ENCODE measurements at regions not wholly inside any gene's neighbourhood (a gene's known extent, or its start where the extent isn't known, plus 50 kb on each side); places are given as distances from the start of the nearest gene placed in this dataset.
A peak's percentile ranks its signal among the peaks of the same experiment; 100 is the strongest.

DNA sequence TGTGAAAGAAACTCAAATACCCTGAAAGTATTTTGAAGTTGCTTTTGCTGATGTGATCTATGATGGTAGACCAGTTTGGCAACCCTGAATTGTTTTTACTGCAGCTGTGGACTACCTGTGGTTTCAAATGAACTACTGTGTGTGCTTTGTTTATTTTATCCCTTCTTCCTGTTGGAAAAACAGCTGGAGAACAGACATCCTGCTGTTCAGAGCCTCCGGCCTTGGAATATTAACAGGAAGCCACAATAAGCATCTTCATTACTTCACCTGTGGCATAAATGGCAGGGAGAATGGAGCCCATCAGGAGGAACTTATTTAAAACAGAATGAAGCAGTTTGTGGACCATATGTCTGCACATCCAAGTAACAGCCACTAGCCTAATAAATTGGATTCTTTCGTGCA, 104.8 kb downstream of the DUSP6 start:
- H3K36me3 ChIP-seq (replicated peaks; ENCODE audit: control insufficient read depth, insufficient read depth, low read length): no peaks in the 10 kb centered on the region
- H3K4me3 ChIP-seq (ENCODE audit: insufficient read depth, low read depth, low read length): no peak overlapping the region
- peaks cover 29% of the 10 kb centered on the region for H3K27me3 ChIP-seq (ENCODE audit: control insufficient read depth, insufficient read depth, low read length)
- DNase-seq: peak; percentile 5

DNA sequence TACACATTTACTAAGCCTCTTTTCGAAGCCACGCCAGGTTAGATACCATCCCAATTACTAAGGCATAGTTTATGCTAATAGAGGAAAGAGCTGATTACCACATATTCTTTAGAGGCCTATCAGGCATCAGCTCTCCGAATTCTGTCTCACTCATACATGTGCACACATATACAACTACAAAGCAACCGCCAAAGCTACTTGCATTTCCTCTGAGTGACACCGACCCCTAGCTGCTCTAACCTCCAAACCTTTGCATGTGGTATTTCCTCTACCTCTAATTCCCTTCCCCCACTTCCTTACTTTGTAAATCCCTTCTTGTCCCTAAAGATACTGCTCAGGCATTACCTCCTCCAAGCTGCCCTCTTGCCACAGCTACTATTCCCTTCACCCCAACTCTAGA, 107.2 kb downstream of the DUSP6 start:
- Histone ChIP-seq H3K4me3 (ENCODE audit: insufficient read depth, low read depth, low read length) (no peak overlapping the region), H3K36me3 (replicated peaks; ENCODE audit: control insufficient read depth, insufficient read depth, low read length) (no peaks in the 10 kb centered on the region), H3K27me3 (ENCODE audit: control insufficient read depth, insufficient read depth, low read length) (peaks cover 29% of the 10 kb centered on the region)
- peak; percentile 6 for DNase-seq

DNA sequence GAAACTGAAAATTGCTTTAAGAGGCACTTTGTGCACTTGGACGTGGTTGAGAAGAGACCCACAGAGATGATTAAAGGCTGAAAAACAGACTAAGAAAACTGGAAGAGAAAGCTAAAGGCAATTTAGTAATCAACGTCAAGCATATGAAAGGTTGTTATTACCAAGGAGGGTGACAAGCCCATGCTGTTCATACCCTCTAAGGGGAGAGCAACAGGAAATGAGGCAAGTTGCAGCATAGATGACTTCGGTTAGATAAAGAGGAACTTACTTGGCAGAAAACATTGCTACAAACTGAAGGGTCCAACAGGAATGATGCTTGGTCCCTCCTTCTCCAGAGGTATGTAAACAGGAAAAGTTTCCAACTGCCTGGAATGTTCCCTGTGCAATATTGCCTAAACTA, 107.8 kb downstream of the DUSP6 start:
- Histone ChIP-seq H3K36me3 (replicated peaks; ENCODE audit: control insufficient read depth, insufficient read depth, low read length) (no peaks in the 10 kb centered on the region), H3K27me3 (ENCODE audit: control insufficient read depth, insufficient read depth, low read length) (peaks cover 29% of the 10 kb centered on the region), H3K4me3 (ENCODE audit: insufficient read depth, low read depth, low read length) (no peak overlapping the region)
- DNase-seq: no peak

DNA sequence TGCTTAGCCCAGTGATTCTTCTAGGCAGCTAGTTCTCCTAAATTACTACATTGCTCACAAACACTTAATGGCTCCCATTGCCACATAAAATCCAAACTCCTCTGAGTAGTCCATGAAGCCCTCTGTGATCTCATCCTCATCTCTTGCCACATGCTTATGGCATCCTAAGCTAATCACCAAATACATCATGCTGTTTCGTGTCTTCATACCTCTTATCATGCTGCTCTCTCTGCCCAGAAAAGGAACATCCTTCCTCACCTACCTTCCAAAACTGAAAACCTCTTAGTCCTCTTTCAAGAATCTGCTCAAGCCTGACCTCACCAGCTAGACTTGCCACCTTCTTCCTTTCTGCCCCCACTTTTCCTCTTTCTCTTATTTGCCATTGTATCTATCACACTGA, 108.5 kb downstream of the DUSP6 start:
- peaks cover 29% of the 10 kb centered on the region for H3K27me3 ChIP-seq (ENCODE audit: control insufficient read depth, insufficient read depth, low read length)
- H3K4me3 ChIP-seq (ENCODE audit: insufficient read depth, low read depth, low read length): no peak overlapping the region
- H3K36me3 ChIP-seq (replicated peaks; ENCODE audit: control insufficient read depth, insufficient read depth, low read length): no peaks in the 10 kb centered on the region
- no peak for DNase-seq

DNA sequence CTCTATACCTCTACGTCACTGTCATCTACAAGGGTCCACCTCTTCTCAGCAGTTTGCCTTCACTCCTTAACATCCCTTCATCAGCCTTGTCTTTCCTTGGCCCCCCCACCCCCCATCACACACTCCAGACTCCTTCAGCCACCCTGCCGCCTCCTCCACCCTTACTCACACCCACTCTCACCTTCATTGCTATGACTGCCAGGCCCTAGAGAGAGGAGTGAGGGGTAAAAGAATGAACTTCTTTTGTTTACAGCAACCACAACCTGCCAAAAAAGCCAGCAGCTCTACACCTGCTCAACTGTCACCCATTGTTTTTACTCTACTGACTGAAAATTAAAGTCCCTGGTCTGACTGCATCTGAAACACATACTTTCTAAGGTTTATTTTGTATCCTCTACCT, 112.8 kb downstream of the DUSP6 start:
- Histone ChIP-seq H3K27me3 (ENCODE audit: control insufficient read depth, insufficient read depth, low read length) (peaks cover 11% of the 10 kb centered on the region; the same call in 1 of the 2 replicates), H3K36me3 (replicated peaks; ENCODE audit: control insufficient read depth, insufficient read depth, low read length) (no peaks in the 10 kb centered on the region), H3K4me3 (ENCODE audit: insufficient read depth, low read depth, low read length) (no peak overlapping the region)
- no peak for DNase-seq

DNA sequence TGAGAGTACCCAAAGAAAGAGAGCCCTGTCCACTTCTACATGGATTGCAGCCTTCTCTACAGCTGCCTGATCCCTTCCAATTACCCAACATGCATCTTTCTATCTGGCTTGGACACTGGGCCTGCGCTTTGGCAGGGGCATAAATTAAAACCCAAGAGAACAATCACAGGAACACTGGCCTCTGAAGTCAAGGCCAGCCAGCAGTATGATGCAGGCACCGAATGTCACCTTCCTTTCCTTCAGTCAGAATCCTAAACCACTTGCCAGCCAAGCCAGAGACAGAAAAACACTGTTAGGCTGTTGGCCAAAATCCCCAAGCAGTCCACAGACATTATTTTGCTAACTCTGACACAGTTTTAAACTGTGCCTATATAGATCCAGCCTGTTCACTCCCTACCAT, 113.7 kb downstream of the DUSP6 start:
- Histone ChIP-seq H3K4me3 (ENCODE audit: insufficient read depth, low read depth, low read length) (no peak overlapping the region), H3K36me3 (replicated peaks; ENCODE audit: control insufficient read depth, insufficient read depth, low read length) (no peaks in the 10 kb centered on the region), H3K27me3 (ENCODE audit: control insufficient read depth, insufficient read depth, low read length) (peaks cover 2% of the 10 kb centered on the region; the same call in 1 of the 2 replicates)
- DNase-seq: no peak

DNA sequence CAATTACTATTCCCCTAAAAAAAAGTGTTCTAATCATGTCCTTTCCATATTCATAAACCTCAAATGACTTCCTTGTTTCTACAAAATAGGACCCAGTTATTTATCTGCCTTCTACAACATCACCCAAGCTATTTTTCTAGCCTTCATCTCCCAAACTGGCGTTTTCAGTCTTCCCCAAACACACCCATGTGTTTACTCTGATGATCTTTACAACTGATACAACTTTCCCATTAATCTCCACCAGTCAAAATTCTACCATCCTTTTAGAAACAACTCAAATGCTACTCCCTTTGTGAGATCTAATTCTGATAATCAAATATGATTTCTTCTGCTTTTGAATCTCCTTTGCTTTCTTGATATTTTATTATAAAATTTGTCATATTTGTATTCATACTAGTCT, 114.5 kb downstream of the DUSP6 start:
- no peak overlapping the region for H3K4me3 ChIP-seq (ENCODE audit: insufficient read depth, low read depth, low read length)
- no peak for DNase-seq
- H3K36me3 ChIP-seq (replicated peaks; ENCODE audit: control insufficient read depth, insufficient read depth, low read length): no peaks in the 10 kb centered on the region
- H3K27me3 ChIP-seq (ENCODE audit: control insufficient read depth, insufficient read depth, low read length): no peaks in the 10 kb centered on the region

DNA sequence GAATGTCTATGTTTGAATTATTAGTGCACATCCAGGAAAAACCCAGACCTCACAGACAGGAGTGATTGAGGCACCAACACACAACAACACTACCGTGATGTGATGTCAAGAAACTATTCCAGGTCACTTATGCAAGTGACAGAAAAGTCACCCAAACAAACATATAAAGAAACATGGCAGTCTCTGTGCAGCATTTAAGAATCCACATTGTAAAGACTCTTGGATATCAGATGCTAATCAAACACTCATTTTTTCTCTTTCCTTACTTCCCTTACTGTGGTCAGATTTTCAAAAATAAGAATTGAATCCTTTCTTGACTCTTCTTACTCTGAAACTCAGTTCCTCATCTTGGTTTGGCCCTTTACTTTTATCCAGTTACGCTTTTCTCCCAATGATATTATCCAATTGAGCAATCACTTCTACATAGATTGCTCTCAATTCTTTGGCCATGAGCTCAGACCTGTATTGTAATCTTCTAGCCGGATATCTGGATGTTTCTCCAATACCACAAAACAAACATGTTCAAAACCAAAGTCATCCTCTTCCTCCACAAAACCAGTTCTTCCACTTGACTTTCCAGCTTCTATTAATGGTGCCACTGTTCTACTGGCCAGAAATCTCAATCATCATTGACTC, 115.4 kb downstream of the DUSP6 start:
- H3K36me3 ChIP-seq (replicated peaks; ENCODE audit: control insufficient read depth, insufficient read depth, low read length): no peaks in the 10 kb centered on the region
- DNase-seq: no peak
- H3K4me3 ChIP-seq (ENCODE audit: insufficient read depth, low read depth, low read length): no peak overlapping the region
- no peaks in the 10 kb centered on the region for H3K27me3 ChIP-seq (ENCODE audit: control insufficient read depth, insufficient read depth, low read length)

DNA sequence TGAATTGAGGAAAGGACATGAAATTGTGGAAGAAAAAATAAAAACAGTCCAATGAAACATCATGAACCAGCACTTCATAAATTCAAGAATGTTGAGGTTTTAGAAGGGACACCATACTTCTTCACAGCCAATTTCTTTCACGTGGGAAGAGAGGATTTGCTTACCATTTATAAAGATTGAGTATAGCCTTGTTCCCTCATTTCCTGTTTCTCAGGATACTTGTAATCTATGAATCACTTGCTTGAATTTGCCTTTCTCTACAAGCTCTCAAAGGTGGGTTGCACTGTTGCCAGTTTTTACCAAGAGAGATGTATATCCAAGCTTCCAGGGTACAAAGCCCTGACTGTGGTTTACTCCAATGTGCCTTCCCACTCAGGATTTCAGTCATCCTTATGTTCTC, 116.1 kb downstream of the DUSP6 start:
- H3K27me3 ChIP-seq (ENCODE audit: control insufficient read depth, insufficient read depth, low read length): no peaks in the 10 kb centered on the region
- no peak for DNase-seq
- H3K36me3 ChIP-seq (replicated peaks; ENCODE audit: control insufficient read depth, insufficient read depth, low read length): no peaks in the 10 kb centered on the region
- no peak overlapping the region for H3K4me3 ChIP-seq (ENCODE audit: insufficient read depth, low read depth, low read length)

DNA sequence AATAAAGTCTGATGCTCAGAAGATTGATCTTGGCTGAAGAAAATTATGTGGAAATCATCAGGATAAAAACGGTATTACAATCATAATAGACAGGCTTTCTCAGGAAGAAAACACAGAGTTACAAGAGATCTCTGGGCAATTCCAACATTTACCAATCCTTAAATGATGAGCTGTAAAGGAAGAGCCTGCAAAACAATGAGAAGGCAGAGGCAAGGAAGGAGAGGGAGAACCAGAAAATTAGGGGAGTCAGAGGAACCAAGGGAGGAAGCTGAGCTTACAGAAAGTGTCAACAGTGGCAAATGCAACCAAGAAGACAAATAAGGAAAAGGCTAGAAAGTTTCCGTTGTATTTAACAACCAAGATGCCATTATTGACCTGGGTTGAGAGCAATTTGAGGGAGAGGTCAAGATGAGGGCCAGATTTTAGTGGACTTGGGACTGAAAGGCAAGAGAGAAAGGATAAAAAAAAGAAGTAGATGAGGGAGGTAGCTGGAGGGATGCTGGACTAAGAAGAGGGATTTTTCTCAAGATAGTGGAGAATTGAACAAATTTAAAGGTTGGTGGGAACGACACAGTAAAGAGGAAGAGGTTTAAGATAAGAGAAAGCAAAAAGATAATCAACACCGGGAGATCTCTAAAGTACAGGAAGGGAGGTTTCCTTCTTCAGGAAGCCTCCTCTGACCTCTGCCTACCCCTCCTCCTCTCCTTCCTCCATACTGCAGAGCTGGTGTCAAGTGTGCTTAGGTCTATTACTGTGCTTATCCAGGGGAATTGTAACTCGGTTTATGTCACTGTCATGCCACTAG, 116.9 kb downstream of the DUSP6 start:
- DNase-seq: no peak
- H3K36me3 ChIP-seq (replicated peaks; ENCODE audit: control insufficient read depth, insufficient read depth, low read length): no peaks in the 10 kb centered on the region
- H3K27me3 ChIP-seq (ENCODE audit: control insufficient read depth, insufficient read depth, low read length): no peaks in the 10 kb centered on the region
- no peak overlapping the region for H3K4me3 ChIP-seq (ENCODE audit: insufficient read depth, low read depth, low read length)

DNA sequence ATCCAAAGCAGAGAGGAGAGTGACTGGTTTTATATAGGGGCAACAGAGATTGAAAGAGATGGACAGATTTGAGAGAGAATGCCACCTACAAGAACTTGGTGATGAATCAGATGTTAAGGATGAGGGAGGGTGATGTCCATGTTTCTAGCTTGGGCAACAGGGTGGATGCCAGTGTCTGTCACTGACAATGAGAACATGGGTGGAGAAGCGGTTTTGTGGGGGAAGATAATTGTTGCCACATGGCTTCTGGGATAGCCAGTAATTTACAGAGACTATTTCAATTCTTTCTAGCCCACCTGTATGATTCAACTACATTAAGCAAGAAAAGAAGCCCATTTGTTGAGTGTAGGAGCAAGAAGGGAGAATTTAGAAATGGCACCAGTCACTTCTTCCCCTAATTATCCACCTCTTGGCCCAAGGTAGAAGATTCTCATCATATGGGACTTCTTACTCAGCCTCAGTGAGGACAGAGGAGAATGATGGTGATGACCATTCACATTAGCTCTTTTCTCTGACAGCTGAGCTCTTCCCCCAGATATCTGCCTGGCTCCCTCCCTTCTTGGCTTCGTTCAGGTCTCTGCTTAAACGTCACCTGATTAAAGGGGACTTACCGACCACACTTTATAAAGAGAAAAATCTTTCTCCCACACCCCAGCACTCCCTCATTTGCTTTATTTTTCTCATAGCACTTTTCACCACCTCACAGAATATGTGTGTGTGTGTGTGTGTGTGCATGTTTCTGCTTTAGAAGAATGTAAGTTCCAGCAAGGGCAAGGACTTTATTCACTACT, 117.8 kb downstream of the DUSP6 start:
- DNase-seq: no peak
- Histone ChIP-seq H3K27me3 (ENCODE audit: control insufficient read depth, insufficient read depth, low read length) (no peaks in the 10 kb centered on the region), H3K4me3 (ENCODE audit: insufficient read depth, low read depth, low read length) (no peak overlapping the region)

DNA sequence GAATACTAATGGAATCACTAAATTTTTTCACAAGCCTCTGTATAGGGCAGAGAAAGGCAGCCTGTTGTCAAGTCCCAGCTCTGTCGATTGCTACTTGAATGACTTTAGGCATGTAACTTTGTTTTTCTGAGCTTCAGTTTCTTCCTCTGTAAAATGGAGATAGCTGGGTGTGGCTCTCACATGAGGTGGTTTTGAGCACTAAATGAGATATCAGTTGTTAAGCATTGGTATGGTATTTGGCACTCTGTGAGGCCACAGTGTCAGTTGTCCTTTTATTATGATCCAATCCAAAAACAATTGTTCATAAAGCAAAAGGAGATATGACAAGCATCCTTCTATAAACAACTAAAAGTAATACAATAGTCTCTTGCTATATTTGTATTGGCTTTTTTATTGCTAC, 120.6 kb downstream of the DUSP6 start:
- no peaks in the 10 kb centered on the region for H3K27me3 ChIP-seq (ENCODE audit: control insufficient read depth, insufficient read depth, low read length)
- H3K36me3 ChIP-seq (replicated peaks; ENCODE audit: control insufficient read depth, insufficient read depth, low read length): no peaks in the 10 kb centered on the region
- H3K4me3 ChIP-seq (ENCODE audit: insufficient read depth, low read depth, low read length): no peak overlapping the region
- no peak for DNase-seq

More for the DNA sequence above, 117.8 kb downstream of the DUSP6 start:
- H3K36me3 ChIP-seq (replicated peaks; ENCODE audit: control insufficient read depth, insufficient read depth, low read length): no peaks in the 10 kb centered on the region

DNA sequence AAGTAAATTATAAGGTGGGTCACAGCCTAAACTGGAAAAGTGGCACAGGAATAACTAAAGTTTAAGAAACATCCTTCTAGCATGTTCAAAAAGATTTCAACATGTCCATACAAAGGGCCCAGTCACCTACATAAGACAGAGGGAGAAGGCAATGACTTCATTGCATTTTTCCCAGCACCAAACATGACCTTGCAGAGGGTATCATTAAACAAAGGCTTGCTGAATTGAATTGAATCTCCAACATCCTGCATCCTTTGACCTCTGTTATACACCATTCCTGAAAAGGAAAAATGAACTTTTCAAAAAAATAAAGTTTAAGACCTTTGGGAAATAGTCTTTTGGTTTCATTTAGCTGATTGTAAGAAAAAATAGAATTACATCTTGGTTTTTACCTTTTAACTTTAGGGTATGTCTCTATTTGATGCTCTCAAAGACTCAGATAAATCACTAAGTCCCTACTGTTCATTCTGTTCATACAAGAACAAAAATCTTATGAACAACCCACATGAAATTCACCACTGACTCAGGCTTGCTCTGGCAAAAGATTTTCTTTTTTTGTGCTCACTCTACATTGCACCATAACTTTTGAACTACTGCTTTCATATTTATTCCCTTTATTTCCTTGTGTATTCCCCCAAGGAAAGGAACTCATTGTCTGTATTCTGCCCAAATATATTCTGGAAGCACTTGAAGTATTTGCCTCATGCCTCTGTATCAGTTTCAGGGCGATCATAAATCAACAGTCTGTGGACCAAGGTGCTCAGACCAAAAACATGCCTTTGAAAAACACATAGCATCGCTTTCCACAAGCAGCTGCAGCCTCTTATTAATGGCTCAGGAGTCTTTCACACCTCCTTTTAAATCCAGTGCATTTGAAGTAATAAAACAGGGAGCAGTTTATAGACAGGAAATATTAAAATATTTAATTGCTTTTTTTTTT, 121.7 kb downstream of the DUSP6 start:
- DNase-seq: no peak
- no peak overlapping the region for H3K4me3 ChIP-seq (ENCODE audit: insufficient read depth, low read depth, low read length)
- no peaks in the 10 kb centered on the region for H3K36me3 ChIP-seq (replicated peaks; ENCODE audit: control insufficient read depth, insufficient read depth, low read length)
- H3K27me3 ChIP-seq (ENCODE audit: control insufficient read depth, insufficient read depth, low read length): no peaks in the 10 kb centered on the region

DNA sequence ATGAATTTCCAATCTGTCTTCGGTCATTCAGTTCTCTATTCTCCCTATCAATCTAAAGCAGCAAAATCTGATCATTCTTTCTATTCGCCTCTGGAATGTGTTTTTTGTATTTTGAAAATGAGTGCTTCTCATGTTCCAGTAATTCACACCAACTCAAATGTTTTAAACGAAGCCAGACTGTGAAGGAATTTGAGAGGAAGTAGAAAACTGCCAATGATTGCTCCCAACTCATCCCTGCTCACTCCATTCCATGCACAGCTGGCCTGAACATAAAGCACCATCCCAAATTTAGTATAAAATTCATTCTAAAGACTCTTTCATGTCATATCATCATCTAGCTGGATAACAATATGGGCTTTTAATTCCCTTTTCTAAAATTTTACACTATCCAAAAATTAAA, 123.8 kb downstream of the DUSP6 start:
- Histone ChIP-seq H3K36me3 (replicated peaks; ENCODE audit: control insufficient read depth, insufficient read depth, low read length) (no peaks in the 10 kb centered on the region), H3K4me3 (ENCODE audit: insufficient read depth, low read depth, low read length) (no peak overlapping the region), H3K27me3 (ENCODE audit: control insufficient read depth, insufficient read depth, low read length) (no peaks in the 10 kb centered on the region)
- DNase-seq: no peak
